OCI-LY3 (cell line): ENCODE measurements at regions not wholly inside any gene's neighbourhood (a gene's known extent, or its start where the extent isn't known, plus 50 kb on each side); places are given as distances from the start of the nearest gene placed in this dataset.

Experiments
- H2AFZ ChIP-seq: fragments of 200-600, 300-600 bp; shearing (Covaris generic); 2 replicates; pipeline ENCODE4 v1.6.0; 2014; ENCODE audit warnings: antibody characterized with exemption, low read depth, low read length
- H3K27ac ChIP-seq: fragments of 200-600, 300-600 bp; sonication (generic); 2 replicates; pipeline ENCODE4 v1.5.1; 2014; ENCODE audit warnings: mild to moderate bottlenecking, low read length, moderate library complexity, mixed read lengths
- H3K27me3 ChIP-seq: fragments of 200-600, 300-600 bp; sonication (generic); 2 replicates; pipeline ENCODE4 v1.6.1; 2014; ENCODE audit warnings: low read depth, low read length, mixed read lengths
- H3K36me3 ChIP-seq: fragments of 200-600, 300-600 bp; sonication (generic); replicated peaks from 2 replicates; pipeline ENCODE3; 2014; ENCODE audit warnings: low read depth, low read length, mixed read lengths
- H3K4me1 ChIP-seq: fragments of 300-600, 200-600 bp; sonication (generic); 2 replicates; pipeline ENCODE4 v1.6.1; 2014; ENCODE audit warnings: low read length, mixed read lengths
- H3K4me2 ChIP-seq: fragments of 200-600, 300-600 bp; sonication (generic); 2 replicates; pipeline ENCODE4 v1.6.1; 2014; ENCODE audit warnings: low read length, mixed read lengths
- H3K4me3 ChIP-seq: fragments of 300-600, 200-600 bp; sonication (generic); 2 replicates; pipeline ENCODE4 v1.5.1; 2014; ENCODE audit warnings: antibody characterized with exemption, mild to moderate bottlenecking, low read length, moderate library complexity
- H3K79me2 ChIP-seq: fragments of 300-600, 200-600 bp; shearing (Covaris generic); 2 replicates; pipeline ENCODE4 v1.6.1; 2014; ENCODE audit warnings: mild to moderate bottlenecking, low read length, mixed read lengths
- H3K9ac ChIP-seq: fragments of 300-600, 200-600 bp; shearing (Covaris generic); 2 replicates; pipeline ENCODE4 v1.6.0; 2014; ENCODE audit warnings: mild to moderate bottlenecking, low read length, moderate library complexity
- H3K9me3 ChIP-seq: fragments of 200-600, 300-600 bp; shearing (Covaris generic); 2 replicates; pipeline ENCODE4 v1.6.1; 2014; ENCODE audit warnings: low read length, mixed read lengths; ENCODE audit not compliant: insufficient read depth
- H4K20me1 ChIP-seq: fragments of 200-600, 300-600 bp; sonication (generic); 2 replicates; pipeline ENCODE4 v1.6.1; 2016; ENCODE audit warnings: low read length, mixed read lengths; ENCODE audit not compliant: insufficient read depth
- CTCF ChIP-seq: fragments of 200-600, 300-600 bp; sonication (generic); IDR thresholded peaks from 2 replicates; pipeline ENCODE4 v1.5.1; 2014; ENCODE audit warnings: antibody characterized with exemption, low read length, low read depth
- EZH2phosphoT487 ChIP-seq: fragments of 200-600 bp; shearing (Covaris generic); IDR thresholded peaks from 2 replicates; pipeline ENCODE4 v1.6.1; 2018; ENCODE audit warnings: antibody characterized with exemption, mixed run types, low read depth

DNA sequence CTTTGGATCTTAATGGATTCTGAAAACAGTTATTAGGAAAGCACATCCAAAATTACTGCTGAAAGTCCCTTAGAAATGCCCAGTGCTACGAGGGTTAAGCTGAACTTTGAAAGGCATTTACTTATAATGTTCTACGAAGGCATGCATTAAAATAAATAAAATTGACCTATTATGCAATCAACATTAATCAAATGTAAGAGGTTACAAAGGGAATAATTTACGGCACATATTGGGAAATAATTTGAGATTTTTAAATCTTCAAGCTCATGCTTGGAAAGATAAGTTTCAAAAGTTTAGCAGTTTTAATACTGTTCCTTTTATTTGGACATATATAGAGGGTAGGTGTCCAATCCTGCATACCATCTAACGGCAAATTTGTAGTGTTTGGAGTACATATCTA, 1564.1 kb upstream of the DDX18 start:
- no peaks in the 10 kb centered on the region for H3K4me1 ChIP-seq
- no peak overlapping the region for H3K9ac ChIP-seq
- H3K4me3 ChIP-seq = no peak overlapping the region
- H3K36me3 ChIP-seq = no peaks in the 10 kb centered on the region
- no peak overlapping the region for H2AFZ ChIP-seq
- no peak overlapping the region for H3K4me2 ChIP-seq
- TF ChIP-seq CTCF (no peak), EZH2phosphoT487 (no peak)
- no peak overlapping the region for H3K27ac ChIP-seq
- H3K27me3 ChIP-seq = no peaks in the 10 kb centered on the region
- no peaks in the 10 kb centered on the region for H4K20me1 ChIP-seq
- H3K9me3 ChIP-seq = no peaks in the 10 kb centered on the region
- no peaks in the 10 kb centered on the region for H3K79me2 ChIP-seq

DNA sequence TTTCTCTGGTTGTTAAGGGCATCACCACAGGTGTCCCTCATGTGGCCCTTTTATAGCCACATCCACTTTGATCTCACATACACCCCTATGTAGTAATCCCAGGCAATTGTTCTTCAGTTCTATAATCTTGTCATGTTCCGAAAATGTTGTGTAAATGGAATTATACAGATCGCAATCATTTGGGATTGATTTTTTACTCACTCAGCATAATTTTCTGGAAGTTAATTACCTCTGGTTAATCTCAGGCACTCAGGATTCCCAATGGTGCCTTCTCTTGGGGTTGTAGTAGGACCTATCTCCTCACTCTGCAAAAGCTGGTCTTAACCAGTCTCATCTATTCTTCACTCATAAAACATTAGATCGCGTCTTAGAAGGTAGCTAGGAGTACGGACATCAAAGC, 1549.6 kb upstream of the DDX18 start:
- H3K4me3 ChIP-seq = no peak overlapping the region
- TF ChIP-seq CTCF = no peak
- TF ChIP-seq EZH2phosphoT487 = no peak
- no peaks in the 10 kb centered on the region for H4K20me1 ChIP-seq
- H3K79me2 ChIP-seq = no peaks in the 10 kb centered on the region
- H3K9me3 ChIP-seq = no peaks in the 10 kb centered on the region
- no peaks in the 10 kb centered on the region for H3K36me3 ChIP-seq
- no peak overlapping the region for H3K9ac ChIP-seq
- H3K27ac ChIP-seq = no peak overlapping the region
- no peaks in the 10 kb centered on the region for H3K4me1 ChIP-seq
- no peak overlapping the region for H2AFZ ChIP-seq
- H3K4me2 ChIP-seq = no peak overlapping the region
- no peaks in the 10 kb centered on the region for H3K27me3 ChIP-seq

- TF ChIP-seq CTCF (no peak), EZH2phosphoT487 (no peak)
- Histone ChIP-seq H3K9me3 (no peaks in the 10 kb centered on the region), H3K4me1 (no peaks in the 10 kb centered on the region), H3K79me2 (no peaks in the 10 kb centered on the region), H3K27ac (no peak overlapping the region), H3K36me3 (no peaks in the 10 kb centered on the region), H4K20me1 (no peaks in the 10 kb centered on the region), H3K4me2 (no peak overlapping the region), H3K4me3 (no peak overlapping the region), H3K9ac (no peak overlapping the region), H3K27me3 (no peaks in the 10 kb centered on the region), H2AFZ (no peak overlapping the region)
These were observed 1545.5 kb upstream of the DDX18 start for GRCh38 chr2:116269040-116269439.

- TF ChIP-seq EZH2phosphoT487 = no peak
- TF ChIP-seq CTCF = no peak
- Histone ChIP-seq H3K27me3 (no peaks in the 10 kb centered on the region), H3K79me2 (no peaks in the 10 kb centered on the region), H3K4me3 (no peak overlapping the region), H3K27ac (no peak overlapping the region), H3K36me3 (no peaks in the 10 kb centered on the region), H2AFZ (no peak overlapping the region), H4K20me1 (no peaks in the 10 kb centered on the region), H3K9ac (no peak overlapping the region), H3K4me1 (no peaks in the 10 kb centered on the region), H3K4me2 (no peak overlapping the region), H3K9me3 (no peaks in the 10 kb centered on the region)
These were observed 1510.2 kb upstream of the DDX18 start for GRCh38 chr2:116304328-116304727.
